ENCODE measurements at regions not wholly inside any gene's neighbourhood (a gene's known extent, or its start where the extent isn't known, plus 50 kb on each side); places are given as distances from the start of the nearest gene placed in this dataset.

DNA sequence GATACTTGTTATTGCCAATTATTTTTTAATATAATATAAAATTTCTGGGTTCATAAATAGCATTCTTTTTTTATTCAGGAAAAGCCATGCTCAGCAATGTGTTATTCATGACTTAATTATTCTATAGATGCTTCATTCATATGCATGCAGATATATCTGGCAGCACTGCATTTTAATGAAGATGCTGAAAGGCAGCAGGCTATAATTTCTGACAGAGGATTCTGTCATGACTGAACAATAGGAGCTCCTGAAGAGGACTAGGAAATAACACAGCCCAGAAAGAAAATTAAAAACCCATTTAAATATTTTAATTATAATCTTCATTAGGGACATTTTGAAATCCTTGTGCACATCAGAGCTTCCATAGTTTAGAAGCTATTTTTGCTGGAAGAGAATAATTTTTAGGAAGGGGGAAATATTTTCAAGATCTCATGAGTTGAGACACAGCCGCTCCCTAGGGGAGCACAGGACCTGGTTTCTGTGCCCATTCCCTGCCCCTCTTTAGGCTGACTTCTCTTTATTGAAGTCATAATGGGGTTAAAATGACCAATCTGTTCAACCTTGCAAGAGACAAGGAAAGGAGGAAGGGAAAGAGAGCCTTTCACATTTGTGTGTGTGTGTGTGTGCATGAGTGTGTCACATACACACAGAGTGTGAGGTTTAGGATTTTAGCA lies 83.9 kb downstream of the RPE65 start (continued):
- TF ChIP-seq, protein P1, sequence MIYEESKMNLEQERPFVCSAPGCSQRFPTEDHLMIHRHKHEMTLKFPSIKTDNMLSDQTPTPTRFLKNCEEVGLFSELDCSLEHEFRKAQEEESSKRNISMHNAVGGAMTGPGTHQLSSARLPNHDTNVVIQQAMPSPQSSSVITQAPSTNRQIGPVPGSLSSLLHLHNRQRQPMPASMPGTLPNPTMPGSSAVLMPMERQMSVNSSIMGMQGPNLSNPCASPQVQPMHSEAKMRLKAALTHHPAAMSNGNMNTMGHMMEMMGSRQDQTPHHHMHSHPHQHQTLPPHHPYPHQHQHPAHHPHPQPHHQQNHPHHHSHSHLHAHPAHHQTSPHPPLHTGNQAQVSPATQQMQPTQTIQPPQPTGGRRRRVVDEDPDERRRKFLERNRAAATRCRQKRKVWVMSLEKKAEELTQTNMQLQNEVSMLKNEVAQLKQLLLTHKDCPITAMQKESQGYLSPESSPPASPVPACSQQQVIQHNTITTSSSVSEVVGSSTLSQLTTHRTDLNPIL (CRISPR knock-in tag; IDR thresholded peaks at IDR 0.05; ENCODE audit: low read depth), result no peak

DNA sequence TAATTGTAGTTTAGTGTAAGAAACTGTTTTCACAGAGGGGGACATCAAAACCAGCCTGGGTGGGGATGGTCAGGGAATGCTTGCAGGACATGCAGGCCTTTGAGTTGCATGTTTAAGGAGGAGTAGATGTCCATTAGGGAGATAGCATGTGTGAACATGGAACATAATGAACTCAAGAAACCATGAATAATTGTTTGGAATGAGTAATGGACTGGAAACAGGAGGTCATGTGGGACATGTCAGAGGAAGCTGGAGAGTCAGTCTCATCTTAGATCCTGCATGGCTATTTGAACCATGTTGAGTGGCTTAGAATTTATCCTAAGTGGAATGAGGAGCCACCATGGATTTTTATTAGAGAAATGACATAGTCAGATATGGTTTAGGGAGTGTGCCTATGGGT lies 86.4 kb downstream of the RPE65 start:
- no peak for ATAC-seq
- TF ChIP-seq, protein P2, sequence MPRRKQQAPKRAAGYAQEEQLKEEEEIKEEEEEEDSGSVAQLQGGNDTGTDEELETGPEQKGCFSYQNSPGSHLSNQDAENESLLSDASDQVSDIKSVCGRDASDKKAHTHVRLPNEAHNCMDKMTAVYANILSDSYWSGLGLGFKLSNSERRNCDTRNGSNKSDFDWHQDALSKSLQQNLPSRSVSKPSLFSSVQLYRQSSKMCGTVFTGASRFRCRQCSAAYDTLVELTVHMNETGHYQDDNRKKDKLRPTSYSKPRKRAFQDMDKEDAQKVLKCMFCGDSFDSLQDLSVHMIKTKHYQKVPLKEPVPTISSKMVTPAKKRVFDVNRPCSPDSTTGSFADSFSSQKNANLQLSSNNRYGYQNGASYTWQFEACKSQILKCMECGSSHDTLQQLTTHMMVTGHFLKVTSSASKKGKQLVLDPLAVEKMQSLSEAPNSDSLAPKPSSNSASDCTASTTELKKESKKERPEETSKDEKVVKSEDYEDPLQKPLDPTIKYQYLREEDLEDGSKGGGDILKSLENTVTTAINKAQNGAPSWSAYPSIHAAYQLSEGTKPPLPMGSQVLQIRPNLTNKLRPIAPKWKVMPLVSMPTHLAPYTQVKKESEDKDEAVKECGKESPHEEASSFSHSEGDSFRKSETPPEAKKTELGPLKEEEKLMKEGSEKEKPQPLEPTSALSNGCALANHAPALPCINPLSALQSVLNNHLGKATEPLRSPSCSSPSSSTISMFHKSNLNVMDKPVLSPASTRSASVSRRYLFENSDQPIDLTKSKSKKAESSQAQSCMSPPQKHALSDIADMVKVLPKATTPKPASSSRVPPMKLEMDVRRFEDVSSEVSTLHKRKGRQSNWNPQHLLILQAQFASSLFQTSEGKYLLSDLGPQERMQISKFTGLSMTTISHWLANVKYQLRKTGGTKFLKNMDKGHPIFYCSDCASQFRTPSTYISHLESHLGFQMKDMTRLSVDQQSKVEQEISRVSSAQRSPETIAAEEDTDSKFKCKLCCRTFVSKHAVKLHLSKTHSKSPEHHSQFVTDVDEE (CRISPR knock-in tag; IDR thresholded peaks at IDR 0.05), result no peak
- TF ChIP-seq ZC3H10 (CRISPR knock-in tag; IDR thresholded peaks at IDR 0.05), result no peak
- TF ChIP-seq CSDC2 (CRISPR knock-in tag; IDR thresholded peaks at IDR 0.05), result no peak
- TF ChIP-seq, protein P3, sequence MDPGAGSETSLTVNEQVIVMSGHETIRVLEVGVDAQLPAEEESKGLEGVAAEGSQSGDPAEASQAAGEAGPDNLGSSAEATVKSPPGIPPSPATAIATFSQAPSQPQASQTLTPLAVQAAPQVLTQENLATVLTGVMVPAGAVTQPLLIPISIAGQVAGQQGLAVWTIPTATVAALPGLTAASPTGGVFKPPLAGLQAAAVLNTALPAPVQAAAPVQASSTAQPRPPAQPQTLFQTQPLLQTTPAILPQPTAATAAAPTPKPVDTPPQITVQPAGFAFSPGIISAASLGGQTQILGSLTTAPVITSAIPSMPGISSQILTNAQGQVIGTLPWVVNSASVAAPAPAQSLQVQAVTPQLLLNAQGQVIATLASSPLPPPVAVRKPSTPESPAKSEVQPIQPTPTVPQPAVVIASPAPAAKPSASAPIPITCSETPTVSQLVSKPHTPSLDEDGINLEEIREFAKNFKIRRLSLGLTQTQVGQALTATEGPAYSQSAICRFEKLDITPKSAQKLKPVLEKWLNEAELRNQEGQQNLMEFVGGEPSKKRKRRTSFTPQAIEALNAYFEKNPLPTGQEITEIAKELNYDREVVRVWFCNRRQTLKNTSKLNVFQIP (CRISPR knock-in tag; IDR thresholded peaks at IDR 0.05; ENCODE audit: borderline replicate concordance, low read depth), result no peak
- no peak for TF ChIP-seq ARNTL (CRISPR knock-in tag; IDR thresholded peaks at IDR 0.05; ENCODE audit: borderline replicate concordance, low read depth)
- no peak for TF ChIP-seq RARB (CRISPR knock-in tag; IDR thresholded peaks at IDR 0.05)
- TF ChIP-seq ZNF70 (CRISPR knock-in tag; IDR thresholded peaks at IDR 0.05), result no peak
- no peak for TF ChIP-seq ZFP3 (CRISPR knock-in tag; IDR thresholded peaks at IDR 0.05)
- TF ChIP-seq, protein P4, sequence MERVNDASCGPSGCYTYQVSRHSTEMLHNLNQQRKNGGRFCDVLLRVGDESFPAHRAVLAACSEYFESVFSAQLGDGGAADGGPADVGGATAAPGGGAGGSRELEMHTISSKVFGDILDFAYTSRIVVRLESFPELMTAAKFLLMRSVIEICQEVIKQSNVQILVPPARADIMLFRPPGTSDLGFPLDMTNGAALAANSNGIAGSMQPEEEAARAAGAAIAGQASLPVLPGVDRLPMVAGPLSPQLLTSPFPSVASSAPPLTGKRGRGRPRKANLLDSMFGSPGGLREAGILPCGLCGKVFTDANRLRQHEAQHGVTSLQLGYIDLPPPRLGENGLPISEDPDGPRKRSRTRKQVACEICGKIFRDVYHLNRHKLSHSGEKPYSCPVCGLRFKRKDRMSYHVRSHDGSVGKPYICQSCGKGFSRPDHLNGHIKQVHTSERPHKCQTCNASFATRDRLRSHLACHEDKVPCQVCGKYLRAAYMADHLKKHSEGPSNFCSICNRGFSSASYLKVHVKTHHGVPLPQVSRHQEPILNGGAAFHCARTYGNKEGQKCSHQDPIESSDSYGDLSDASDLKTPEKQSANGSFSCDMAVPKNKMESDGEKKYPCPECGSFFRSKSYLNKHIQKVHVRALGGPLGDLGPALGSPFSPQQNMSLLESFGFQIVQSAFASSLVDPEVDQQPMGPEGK (CRISPR knock-in tag; IDR thresholded peaks at IDR 0.05; ENCODE audit: borderline replicate concordance), result no peak
- TF ChIP-seq ZNF565 (CRISPR knock-in tag; conservative IDR thresholded peaks at IDR 0.05; ENCODE audit: low read depth), result no peak
- TF ChIP-seq ZNF8 (CRISPR knock-in tag; IDR thresholded peaks at IDR 0.05), result no peak
- no peak for TF ChIP-seq ZFP30 (CRISPR knock-in tag; IDR thresholded peaks at IDR 0.05)
- no peak for TF ChIP-seq GLIS3 (CRISPR knock-in tag; IDR thresholded peaks at IDR 0.05)
- no peak for TF ChIP-seq OSR1 (CRISPR knock-in tag; IDR thresholded peaks at IDR 0.05)
- TF ChIP-seq TOX (CRISPR knock-in tag; IDR thresholded peaks at IDR 0.05; ENCODE audit: borderline replicate concordance), result no peak
- no peak for TF ChIP-seq SNAI2 (CRISPR knock-in tag; IDR thresholded peaks at IDR 0.05)
- TF ChIP-seq, protein P1 (CRISPR knock-in tag; IDR thresholded peaks at IDR 0.05; ENCODE audit: low read depth), result no peak
- no peak for TF ChIP-seq ESRRG (CRISPR knock-in tag; IDR thresholded peaks at IDR 0.05)
- no peak for TF ChIP-seq ISL1 (CRISPR knock-in tag; IDR thresholded peaks at IDR 0.05)
- no peak for TF ChIP-seq TCF4 (CRISPR knock-in tag; IDR thresholded peaks at IDR 0.05; ENCODE audit: borderline replicate concordance)

DNA sequence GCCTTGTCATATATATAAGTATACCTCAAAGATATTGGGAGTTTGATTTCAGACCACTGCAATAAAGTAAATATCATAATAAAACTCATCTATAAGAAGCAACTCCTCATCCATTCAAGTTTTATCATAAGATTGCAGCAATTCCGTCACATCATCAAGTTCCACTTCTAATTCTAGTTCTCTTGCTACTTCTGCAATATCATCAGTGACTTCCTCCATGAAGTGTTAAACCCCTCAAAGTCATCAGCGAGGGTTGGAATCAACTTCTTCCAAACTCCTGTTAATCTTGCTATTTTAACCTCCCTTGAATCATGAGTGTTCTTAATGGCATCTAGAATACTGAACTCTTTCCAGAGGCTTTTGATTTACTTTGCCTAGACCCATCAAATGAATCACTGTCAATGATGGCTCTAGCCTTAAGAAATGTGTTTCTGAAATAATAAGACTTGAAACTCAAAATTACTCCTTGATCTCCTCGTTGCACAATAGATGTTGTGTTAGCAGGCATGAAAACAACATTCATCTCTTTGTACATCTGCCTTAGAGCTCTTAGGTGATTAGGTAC lies 88.3 kb downstream of the RPE65 start:
- TF ChIP-seq ZNF8 (CRISPR knock-in tag; IDR thresholded peaks at IDR 0.05), result no peak
- TF ChIP-seq ZFP30 (CRISPR knock-in tag; IDR thresholded peaks at IDR 0.05), result no peak
- TF ChIP-seq, protein P3 (CRISPR knock-in tag; IDR thresholded peaks at IDR 0.05; ENCODE audit: borderline replicate concordance, low read depth), result no peak
- TF ChIP-seq TOX (CRISPR knock-in tag; IDR thresholded peaks at IDR 0.05; ENCODE audit: borderline replicate concordance), result no peak
- TF ChIP-seq BACH2 (CRISPR knock-in tag; IDR thresholded peaks at IDR 0.05; ENCODE audit: borderline replicate concordance), result no peak
- TF ChIP-seq, protein P1 (CRISPR knock-in tag; IDR thresholded peaks at IDR 0.05; ENCODE audit: low read depth), result no peak
- no peak for TF ChIP-seq OSR1 (CRISPR knock-in tag; IDR thresholded peaks at IDR 0.05)
- TF ChIP-seq, protein P4 (CRISPR knock-in tag; IDR thresholded peaks at IDR 0.05; ENCODE audit: borderline replicate concordance), result no peak
- TF ChIP-seq ZNF565 (CRISPR knock-in tag; conservative IDR thresholded peaks at IDR 0.05; ENCODE audit: low read depth), result no peak
- no peak for TF ChIP-seq SNAI2 (CRISPR knock-in tag; IDR thresholded peaks at IDR 0.05)
- no peak for TF ChIP-seq ISL1 (CRISPR knock-in tag; IDR thresholded peaks at IDR 0.05)
- no peak for ATAC-seq
